OCI-LY1 (cell line): ENCODE measurements at regions not wholly inside any gene's neighbourhood (a gene's known extent, or its start where the extent isn't known, plus 50 kb on each side); places are given as distances from the start of the nearest gene placed in this dataset.

Experiments
- H2AFZ ChIP-seq: fragments of 200-600 bp; sonication (generic), shearing (Covaris generic); 2 replicates; pipeline ENCODE4 v1.6.0; 2014; ENCODE audit warnings: antibody characterized with exemption, mild to moderate bottlenecking, low read length
- H3F3A ChIP-seq: fragments of 200-600 bp; sonication (generic), shearing (Covaris generic); 2 replicates; pipeline ENCODE4 v1.6.0; 2014; ENCODE audit warnings: mild to moderate bottlenecking, antibody characterized with exemption, low read length, moderate library complexity; ENCODE audit not compliant: insufficient read depth
- H3K27ac ChIP-seq: fragments of 200-600 bp; sonication (generic); 2 replicates; pipeline ENCODE4 v1.5.1; 2014; ENCODE audit warnings: low read length, mixed run types, mild to moderate bottlenecking, low read depth; ENCODE audit not compliant: poor library complexity, severe bottlenecking
- H3K27me3 ChIP-seq: fragments of 200-600 bp; sonication (generic); 2 replicates; pipeline ENCODE4 v1.6.0; 2014; ENCODE audit warnings: antibody characterized with exemption, mild to moderate bottlenecking, low read length, moderate library complexity; ENCODE audit not compliant: insufficient read depth
- H3K36me3 ChIP-seq: fragments of 200-600 bp; sonication (generic); 2 replicates; pipeline ENCODE4 v1.6.1; 2014; ENCODE audit warnings: mild to moderate bottlenecking, antibody characterized with exemption, low read length, moderate library complexity, mixed read lengths; ENCODE audit not compliant: insufficient read depth
- H3K4me1 ChIP-seq: fragments of 200-600 bp; sonication (generic); 2 replicates; pipeline ENCODE4 v1.5.1; 2014; ENCODE audit warnings: mild to moderate bottlenecking, low read length, moderate library complexity; ENCODE audit not compliant: insufficient read depth, severe bottlenecking
- H3K4me2 ChIP-seq: fragments of 200-600 bp; sonication (generic), shearing (Covaris generic); 2 replicates; pipeline ENCODE4 v1.6.1; 2014; ENCODE audit warnings: low read length
- H3K4me3 ChIP-seq: fragments of 200-600 bp; sonication (generic); 2 replicates; pipeline ENCODE4 v1.5.1; 2014; ENCODE audit warnings: low read length, low read depth, mild to moderate bottlenecking, mixed read lengths; ENCODE audit not compliant: poor library complexity, severe bottlenecking
- H3K79me2 ChIP-seq: fragments of 200-600 bp; shearing (Covaris generic); 2 replicates; pipeline ENCODE4 v1.6.1; 2016; ENCODE audit warnings: mixed run types, low read length, mixed read lengths; ENCODE audit not compliant: insufficient read depth
- H3K9ac ChIP-seq: fragments of 200-600 bp; sonication (generic), shearing (Covaris generic); 2 replicates; pipeline ENCODE4 v1.6.1; 2014; ENCODE audit warnings: mild to moderate bottlenecking, low read length, mixed read lengths
- H3K9me2 ChIP-seq: fragments of 200-600 bp; sonication (generic), shearing (Covaris generic); 2 replicates; pipeline ENCODE4 v1.6.1; 2014; ENCODE audit warnings: low read depth, mild to moderate bottlenecking, low read length, mixed read lengths
- H3K9me3 ChIP-seq: fragments of 200-600 bp; shearing (Covaris generic); 2 replicates; pipeline ENCODE4 v1.6.1; 2014; ENCODE audit warnings: low read length, mixed read lengths
- H4K20me1 ChIP-seq: fragments of 200-600 bp; sonication (generic), shearing (Covaris generic); 2 replicates; pipeline ENCODE4 v1.6.0; 2016; ENCODE audit warnings: mild to moderate bottlenecking, low read length; ENCODE audit not compliant: insufficient read depth
- CTCF ChIP-seq: fragments of 200-600 bp; sonication (generic), shearing (Covaris generic); IDR thresholded peaks from 2 replicates; pipeline ENCODE4 v1.5.1; 2017; ENCODE audit warnings: mild to moderate bottlenecking, antibody characterized with exemption, low read length, moderate library complexity, mixed read lengths
- EZH2 ChIP-seq: fragments of 200-600 bp; sonication (generic), shearing (Covaris generic); IDR thresholded peaks from 2 replicates; pipeline ENCODE4 v1.8.0; 2017; ENCODE audit warnings: borderline replicate concordance, mixed run types, mild to moderate bottlenecking, antibody characterized with exemption, low read length, moderate library complexity, mixed read lengths

- Histone ChIP-seq H3K79me2 (no peaks in the 10 kb centered on the region), H3K27ac (no peak overlapping the region), H3K4me3 (no peak overlapping the region), H4K20me1 (no peaks in the 10 kb centered on the region), H3K9me2 (no peaks in the 10 kb centered on the region), H3K4me2 (no peak overlapping the region), H2AFZ (no peak overlapping the region), H3K27me3 (no peaks in the 10 kb centered on the region), H3K9ac (no peak overlapping the region), H3K4me1 (peaks cover 11% of the 10 kb centered on the region), H3K36me3 (no peaks in the 10 kb centered on the region), H3K9me3 (no peaks in the 10 kb centered on the region), H3F3A (no peaks in the 10 kb centered on the region)
- TF ChIP-seq CTCF (no peak), EZH2 (no peak)
Observed at GRCh38 chr3:16768956-16769355, 115.8 kb upstream of the PLCL2 start.

- Histone ChIP-seq H3K4me3 (no peak overlapping the region), H4K20me1 (no peaks in the 10 kb centered on the region), H3K79me2 (no peaks in the 10 kb centered on the region), H3K9me2 (no peaks in the 10 kb centered on the region), H3K4me2 (no peak overlapping the region), H3K9ac (no peak overlapping the region), H3K27me3 (no peaks in the 10 kb centered on the region), H3K9me3 (no peaks in the 10 kb centered on the region), H3F3A (no peaks in the 10 kb centered on the region), H3K27ac (no peak overlapping the region), H2AFZ (no peak overlapping the region), H3K4me1 (peaks cover 11% of the 10 kb centered on the region), H3K36me3 (no peaks in the 10 kb centered on the region)
- TF ChIP-seq EZH2 (no peak), CTCF (no peak)
Observed at GRCh38 chr3:16769525-16769924, 115.2 kb upstream of the PLCL2 start.

- no peaks in the 10 kb centered on the region for H3K36me3 ChIP-seq
- H3K27ac ChIP-seq = no peak overlapping the region
- no peaks in the 10 kb centered on the region for H3K9me2 ChIP-seq
- H3K4me2 ChIP-seq = no peak overlapping the region
- H4K20me1 ChIP-seq = no peaks in the 10 kb centered on the region
- TF ChIP-seq CTCF (no peak), EZH2 (no peak)
- no peak overlapping the region for H2AFZ ChIP-seq
- no peaks in the 10 kb centered on the region for H3K27me3 ChIP-seq
- H3K4me3 ChIP-seq = no peak overlapping the region
- H3K9me3 ChIP-seq = no peaks in the 10 kb centered on the region
- no peaks in the 10 kb centered on the region for H3F3A ChIP-seq
- H3K79me2 ChIP-seq = no peaks in the 10 kb centered on the region
- peaks cover 7% of the 10 kb centered on the region for H3K4me1 ChIP-seq
- H3K9ac ChIP-seq = no peak overlapping the region
Observed at GRCh38 chr3:16770021-16770420, 114.7 kb upstream of the PLCL2 start.
